Neural cell (in vitro differentiated cells): ENCODE measurements at regions not wholly inside any gene's neighbourhood (a gene's known extent, or its start where the extent isn't known, plus 50 kb on each side); places are given as distances from the start of the nearest gene placed in this dataset.

Source experiments
- H2AFZ ChIP-seq: fragments of 200-600, 300-800 bp; sonication (generic), shearing (Covaris generic); 2 replicates; pipeline ENCODE4 v1.6.0; 2014; ENCODE audit warnings: low read depth, mild to moderate bottlenecking, antibody characterized with exemption, low read length, moderate library complexity
- H3F3A ChIP-seq: fragments of 200-600 bp; shearing (Covaris generic); 2 replicates; pipeline ENCODE4 v1.6.1; 2016; ENCODE audit warnings: mild to moderate bottlenecking, moderate library complexity, mixed read lengths, antibody characterized with exemption, low read length; ENCODE audit not compliant: insufficient read depth, poor library complexity, severe bottlenecking
- H3K27ac ChIP-seq: fragments of 200-600, 300-800 bp; sonication (generic), shearing (Covaris generic); 2 replicates; pipeline ENCODE4 v1.5.1; 2014; ENCODE audit warnings: mild to moderate bottlenecking, low read length, moderate library complexity
- H3K27me3 ChIP-seq: fragments of 300-800, 200-600 bp; sonication (generic), shearing (Covaris generic); 2 replicates; pipeline ENCODE4 v1.6.0; 2014; ENCODE audit warnings: mild to moderate bottlenecking, low read depth, low read length, moderate library complexity; ENCODE audit not compliant: insufficient read depth
- H3K36me3 ChIP-seq: fragments of 300-800, 200-600 bp; sonication (generic), shearing (Covaris generic); 2 replicates; pipeline ENCODE4 v1.5.1; 2014; ENCODE audit warnings: mild to moderate bottlenecking, antibody characterized with exemption, low read length, moderate library complexity; ENCODE audit not compliant: insufficient read depth
- H3K4me2 ChIP-seq: fragments of 300-800, 200-600 bp; sonication (generic), shearing (Covaris generic); 2 replicates; pipeline ENCODE4 v1.6.0; 2014; ENCODE audit warnings: mild to moderate bottlenecking, low read length
- H3K4me3 ChIP-seq: fragments of 300-800, 200-600 bp; sonication (generic), shearing (Covaris generic); 2 replicates; pipeline ENCODE4 v1.5.1; 2014; ENCODE audit warnings: mild to moderate bottlenecking, low read length, moderate library complexity
- H3K79me2 ChIP-seq: fragments of 200-600 bp; shearing (Covaris generic); replicated peaks from 2 replicates; pipeline ENCODE4 v1.6.0; 2014; ENCODE audit warnings: mild to moderate bottlenecking, low read length, moderate library complexity; ENCODE audit not compliant: insufficient read depth
- H3K9ac ChIP-seq: fragments of 300-800, 200-600 bp; sonication (generic), shearing (Covaris generic); 2 replicates; pipeline ENCODE4 v1.6.1; 2016; ENCODE audit warnings: mild to moderate bottlenecking, low read length, mixed read lengths
- H3K9me2 ChIP-seq: fragments of 200-600 bp; shearing (Covaris generic); 2 replicates; pipeline ENCODE4 v1.6.1; 2016; ENCODE audit warnings: mild to moderate bottlenecking, low read length, mixed read lengths; ENCODE audit not compliant: insufficient read depth
- H3K9me3 ChIP-seq: fragments of 200-600, 300-800 bp; sonication (generic), shearing (Covaris generic); 2 replicates; pipeline ENCODE4 v1.6.1; 2016; ENCODE audit warnings: mild to moderate bottlenecking, mixed run types, low read length, moderate library complexity, mixed read lengths
- H4K20me1 ChIP-seq: fragments of 200-600 bp; shearing (Covaris generic); 2 replicates; pipeline ENCODE4 v1.6.1; 2016; ENCODE audit warnings: mild to moderate bottlenecking, mixed run types; ENCODE audit not compliant: insufficient read depth
- CTCF ChIP-seq: fragments of 450-650 bp; IDR thresholded peaks from 2 replicates; pipeline ENCODE4 v1.5.1; 2014; ENCODE audit warnings: antibody characterized with exemption, mild to moderate bottlenecking, moderate library complexity; ENCODE audit not compliant: poor library complexity, severe bottlenecking
- EP300 ChIP-seq: fragments of 450-650 bp; conservative IDR thresholded peaks from 2 replicates; pipeline ENCODE4 v1.6.1; 2014; ENCODE audit warnings: antibody characterized with exemption, mild to moderate bottlenecking, moderate library complexity; ENCODE audit not compliant: poor library complexity, severe bottlenecking
- EZH2 ChIP-seq: fragments of 200-600, 300-800 bp; shearing (Covaris generic), sonication (generic); IDR thresholded peaks from 2 replicates; pipeline ENCODE4 v1.6.1; 2014; ENCODE audit warnings: antibody characterized with exemption, low read length, borderline replicate concordance, mild to moderate bottlenecking; ENCODE audit not compliant: insufficient read depth, poor library complexity, severe bottlenecking
- MXI1 ChIP-seq: fragments of 450-650 bp; conservative IDR thresholded peaks from 2 replicates; pipeline ENCODE4 v1.6.1; 2014; ENCODE audit warnings: antibody characterized with exemption, mild to moderate bottlenecking; ENCODE audit not compliant: poor library complexity, severe bottlenecking
- POLR2AphosphoS5 ChIP-seq: IDR thresholded peaks from 2 replicates; pipeline ENCODE4 v1.6.1; 2012
- RAD21 ChIP-seq: fragments of 450-650 bp; conservative IDR thresholded peaks from 2 replicates; pipeline ENCODE4 v1.6.1; 2014; ENCODE audit warnings: antibody characterized with exemption, mild to moderate bottlenecking, moderate library complexity
- REST ChIP-seq: IDR thresholded peaks from 2 replicates; pipeline ENCODE4 v1.6.1; 2012; ENCODE audit warnings: borderline replicate concordance
- SMC3 ChIP-seq: fragments of 450-650 bp; conservative IDR thresholded peaks from 2 replicates; pipeline ENCODE4 v1.6.1; 2014; ENCODE audit warnings: antibody characterized with exemption, mild to moderate bottlenecking, moderate library complexity; ENCODE audit not compliant: poor library complexity
- TAF1 ChIP-seq: IDR thresholded peaks from 2 replicates; pipeline ENCODE4 v1.6.1; 2012; ENCODE audit warnings: low read depth

GRCh38 chr6:167208819-167209576, 51.2 kb upstream of the GPR31 start:
- Histone ChIP-seq H4K20me1 (no peaks in the 10 kb centered on the region), H3K27ac (no peak overlapping the region), H3K9ac (no peak overlapping the region), H3K4me3 (no peak overlapping the region), H3F3A (no peaks in the 10 kb centered on the region), H3K4me2 (no peak overlapping the region), H3K79me2 (no peaks in the 10 kb centered on the region), H3K27me3 (no peaks in the 10 kb centered on the region), H2AFZ (no peak overlapping the region), H3K9me3 (no peaks in the 10 kb centered on the region), H3K9me2 (no peaks in the 10 kb centered on the region), H3K36me3 (no peaks in the 10 kb centered on the region)
- TF ChIP-seq POLR2AphosphoS5 (no peak), CTCF (no peak), RAD21 (no peak), TAF1 (no peak), REST (no peak), MXI1 (no peak), EP300 (no peak), SMC3 (no peak), EZH2 (no peak)

- TF ChIP-seq CTCF (no peak), TAF1 (no peak), RAD21 (no peak), SMC3 (no peak), EZH2 (no peak), EP300 (no peak), REST (no peak), MXI1 (no peak), POLR2AphosphoS5 (no peak)
- no peaks in the 10 kb centered on the region for H3K27me3 ChIP-seq
- H3K27ac ChIP-seq, result no peak overlapping the region
- no peaks in the 10 kb centered on the region for H3K9me2 ChIP-seq
- H3K9me3 ChIP-seq, result no peaks in the 10 kb centered on the region
- H3K9ac ChIP-seq, result no peak overlapping the region
- no peaks in the 10 kb centered on the region for H3F3A ChIP-seq
- H4K20me1 ChIP-seq, result no peaks in the 10 kb centered on the region
- no peak overlapping the region for H3K4me2 ChIP-seq
- no peak overlapping the region for H3K4me3 ChIP-seq
- H3K36me3 ChIP-seq, result no peaks in the 10 kb centered on the region
- H2AFZ ChIP-seq, result no peak overlapping the region
- H3K79me2 ChIP-seq, result no peaks in the 10 kb centered on the region
These were observed 51.8 kb upstream of the GPR31 start for GRCh38 chr6:167209577-167209975.
